DND-41 (cell line): ENCODE measurements at regions not wholly inside any gene's neighbourhood (a gene's known extent, or its start where the extent isn't known, plus 50 kb on each side); places are given as distances from the start of the nearest gene placed in this dataset.
"Not testable (repeated sequence)": the region's sequence is repeated elsewhere in the genome, so short reads cannot be mapped to it uniquely, and the experiment has no call there.

ENCODE experiments used
- ATAC-seq: fragments of 200-7000 bp; cut with Tn5 transposase; 3 replicates; pipeline ENCODE4 v1.9.1; 2021; ENCODE audit warnings: low read depth; ENCODE audit not compliant: insufficient read depth
- DNase-seq: peaks from one replicate; pipeline ENCODE4 v3.0.0-alpha.2; 2020
- H2AFZ ChIP-seq: 2 replicates; pipeline ENCODE4 v1.6.0; 2012; ENCODE audit warnings: low read depth, low read length
- H3K27ac ChIP-seq: 2 replicates; pipeline ENCODE4 v1.5.1; 2012; ENCODE audit warnings: low read length, inconsistent platforms
- H3K27me3 ChIP-seq: fragments of 200-600 bp; sonication (generic); 2 replicates; pipeline ENCODE4 v1.6.0; 2012; ENCODE audit warnings: low read length, mild to moderate bottlenecking, inconsistent platforms; ENCODE audit not compliant: insufficient read depth, poor library complexity
- H3K36me3 ChIP-seq: 2 replicates; pipeline ENCODE4 v1.5.1; 2012; ENCODE audit warnings: low read length, inconsistent platforms; ENCODE audit not compliant: insufficient read depth
- H3K4me1 ChIP-seq: 2 replicates; pipeline ENCODE4 v1.5.1; 2012; ENCODE audit warnings: mild to moderate bottlenecking, low read length; ENCODE audit not compliant: insufficient read depth
- H3K4me2 ChIP-seq: 2 replicates; pipeline ENCODE4 v1.6.0; 2012; ENCODE audit warnings: mild to moderate bottlenecking, moderate library complexity, low read length, inconsistent platforms; ENCODE audit not compliant: insufficient read depth
- H3K4me3 ChIP-seq, 2 experiments: fragments of 200-600 bp in 1 of 2; shearing (Covaris generic) in 1 of 2; 2 replicates each; pipeline ENCODE4 v1.5.1; 2012 to 2016; ENCODE audit warnings: inconsistent platforms in 2 of 2, low read length in 2 of 2, mild to moderate bottlenecking in 2 of 2, low read depth in 1 of 2, moderate library complexity in 1 of 2
- H3K79me2 ChIP-seq: 2 replicates; pipeline ENCODE4 v1.6.0; 2012; ENCODE audit warnings: low read length, inconsistent platforms; ENCODE audit not compliant: insufficient read depth
- H3K9ac ChIP-seq: 2 replicates; pipeline ENCODE4 v1.6.0; 2012; ENCODE audit warnings: low read depth, mild to moderate bottlenecking, inconsistent platforms, low read length, moderate library complexity
- H3K9me3 ChIP-seq: 2 replicates; pipeline ENCODE4 v1.5.1; 2012; ENCODE audit warnings: low read length, moderate library complexity, mild to moderate bottlenecking, inconsistent platforms; ENCODE audit not compliant: insufficient read depth, severe bottlenecking
- H4K20me1 ChIP-seq: 2 replicates; pipeline ENCODE4 v1.6.0; 2012; ENCODE audit warnings: low read length; ENCODE audit not compliant: insufficient read depth
- CTCF ChIP-seq: IDR thresholded peaks from 2 replicates; pipeline ENCODE4 v1.5.1; 2012; ENCODE audit warnings: borderline replicate concordance, low read length, moderate library complexity, mild to moderate bottlenecking; ENCODE audit not compliant: poor library complexity, severe bottlenecking; ENCODE audit errors: extremely low read depth
- EZH2 ChIP-seq: IDR thresholded peaks from 3 replicates; pipeline ENCODE4 v1.6.1; 2012; ENCODE audit warnings: borderline replicate concordance, low read depth, mild to moderate bottlenecking, moderate library complexity, low read length, inconsistent platforms; ENCODE audit not compliant: severe bottlenecking

DNA sequence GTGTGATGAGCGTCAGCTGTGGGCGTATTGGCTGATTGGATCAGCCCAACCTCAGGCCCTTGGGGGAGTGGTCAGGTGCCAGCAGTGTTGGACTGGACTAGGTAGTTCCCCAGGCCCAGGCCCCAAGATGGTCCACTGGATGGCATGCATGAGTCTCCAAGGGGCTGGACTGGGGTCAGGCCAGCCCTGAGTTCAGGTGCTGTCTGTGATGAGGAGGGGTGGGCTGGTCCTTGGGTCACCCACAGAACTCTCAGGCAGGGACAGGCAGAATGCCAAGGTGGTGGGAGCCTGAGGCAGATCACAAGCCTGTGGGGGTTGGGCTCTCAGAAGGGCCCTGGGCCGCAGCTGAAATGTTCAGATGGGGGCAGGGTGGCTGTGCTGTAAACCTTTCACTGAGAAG, 59.5 kb upstream of the THUMPD2 start:
- peaks cover 26% of the 10 kb centered on the region for H3K9me3 ChIP-seq
- H3K27me3 ChIP-seq = no peaks in the 10 kb centered on the region
- no peaks in the 10 kb centered on the region for H3K36me3 ChIP-seq
- H4K20me1 ChIP-seq = no peaks in the 10 kb centered on the region
- no peak overlapping the region for H3K4me2 ChIP-seq
- H2AFZ ChIP-seq = no peak overlapping the region
- DNase-seq = no peak
- no peak overlapping the region for H3K27ac ChIP-seq
- no peak overlapping the region for H3K4me3 ChIP-seq
- no peaks in the 10 kb centered on the region for H3K4me1 ChIP-seq
- H3K9ac ChIP-seq = no peak overlapping the region
- TF ChIP-seq EZH2 (no peak), CTCF (no peak)
- no peaks in the 10 kb centered on the region for H3K79me2 ChIP-seq
- ATAC-seq = no peak

- TF ChIP-seq CTCF (peak; percentile 25), EZH2 (no peak)
- H3K4me1 ChIP-seq = no peaks in the 10 kb centered on the region
- no peaks in the 10 kb centered on the region for H4K20me1 ChIP-seq
- H3K27me3 ChIP-seq = no peaks in the 10 kb centered on the region
- no peak overlapping the region for H3K4me3 ChIP-seq
- no peak overlapping the region for H3K4me2 ChIP-seq
- DNase-seq = no peak
- no peak for ATAC-seq
- no peaks in the 10 kb centered on the region for H3K36me3 ChIP-seq
- no peak overlapping the region for H2AFZ ChIP-seq
- no peak overlapping the region for H3K9ac ChIP-seq
- peaks cover 26% of the 10 kb centered on the region for H3K9me3 ChIP-seq
- no peaks in the 10 kb centered on the region for H3K79me2 ChIP-seq
- H3K27ac ChIP-seq = no peak overlapping the region
Measured at GRCh38 chr2:39837856-39838453, 58.9 kb upstream of the THUMPD2 start.

DNA sequence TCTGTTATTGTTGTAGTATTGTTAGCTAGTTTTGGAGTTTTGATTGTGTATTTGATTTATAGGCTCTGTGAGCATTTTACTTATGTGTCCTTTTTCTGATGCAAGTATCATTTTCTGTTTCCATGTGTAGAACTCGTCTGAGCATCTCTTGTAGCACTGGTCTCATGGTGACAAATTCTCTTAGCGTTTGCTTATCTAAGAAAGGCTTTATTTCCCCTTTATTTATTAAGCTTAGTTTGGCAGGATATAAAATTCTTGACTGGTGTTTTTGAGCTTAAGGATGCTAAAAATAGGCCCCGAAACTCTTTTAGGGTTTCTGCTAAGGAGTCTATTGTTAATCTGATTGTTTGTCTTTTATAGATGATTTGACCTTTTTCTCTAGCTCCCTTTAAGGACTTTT, 57.6 kb upstream of the THUMPD2 start:
- TF ChIP-seq EZH2 (no peak), CTCF (no peak)
- no peak for DNase-seq
- ATAC-seq = no peak

GRCh38 chr2:39834426-39834825, 55.4 kb upstream of the THUMPD2 start:
- Histone ChIP-seq H3K79me2 (no peaks in the 10 kb centered on the region), H3K27me3 (no peaks in the 10 kb centered on the region)
- no peak for TF ChIP-seq EZH2

More for the DNA sequence above, 57.6 kb upstream of the THUMPD2 start:
- Histone ChIP-seq H3K27ac (no peak overlapping the region), H3K4me2 (no peak overlapping the region), H3K4me1 (no peaks in the 10 kb centered on the region), H4K20me1 (no peaks in the 10 kb centered on the region), H3K27me3 (no peaks in the 10 kb centered on the region), H3K9me3 (peaks cover 26% of the 10 kb centered on the region), H3K36me3 (no peaks in the 10 kb centered on the region), H2AFZ (no peak overlapping the region), H3K4me3 (no peak overlapping the region), H3K9ac (no peak overlapping the region), H3K79me2 (no peaks in the 10 kb centered on the region)

DNA sequence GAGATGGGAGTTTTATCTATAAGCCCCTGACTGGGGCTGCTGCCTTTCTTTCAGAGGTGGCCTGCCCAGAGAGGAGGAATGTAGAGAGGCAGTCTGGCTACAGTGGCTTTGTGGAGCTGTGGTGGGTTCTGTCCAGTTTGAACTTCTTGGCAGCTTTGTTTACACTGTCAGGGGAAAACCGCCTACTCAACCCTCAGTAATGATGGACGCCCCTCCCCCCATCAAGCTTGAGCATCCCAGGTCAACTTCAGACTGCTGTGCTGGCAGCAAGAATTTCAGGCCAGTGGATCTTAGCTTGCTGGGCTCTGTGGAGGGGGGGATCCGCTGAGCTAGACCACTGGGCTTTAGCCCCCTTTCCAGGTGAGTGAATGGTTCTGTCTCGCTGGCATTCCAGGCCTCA, 51.6 kb upstream of the THUMPD2 start:
- H2AFZ ChIP-seq, H3K27ac ChIP-seq, H4K20me1 ChIP-seq, H3K9ac ChIP-seq, DNase-seq, H3K4me2 ChIP-seq, H3K27me3 ChIP-seq, H3K4me3 ChIP-seq, H3K9me3 ChIP-seq, ATAC-seq, H3K79me2 ChIP-seq, H3K36me3 ChIP-seq, H3K4me1 ChIP-seq: not testable (repeated sequence)

More at GRCh38 chr2:39834426-39834825, 55.4 kb upstream of the THUMPD2 start:
- peaks cover 26% of the 10 kb centered on the region for H3K9me3 ChIP-seq
- no peaks in the 10 kb centered on the region for H3K4me1 ChIP-seq
- no peak overlapping the region for H3K4me2 ChIP-seq
- ATAC-seq (no peak), DNase-seq (no peak)
- no peaks in the 10 kb centered on the region for H3K36me3 ChIP-seq
- H2AFZ ChIP-seq = no peak overlapping the region
- no peaks in the 10 kb centered on the region for H4K20me1 ChIP-seq
- no peak overlapping the region for H3K4me3 ChIP-seq
- H3K27ac ChIP-seq = no peak overlapping the region
- H3K9ac ChIP-seq = no peak overlapping the region
